ENCODE measurements at regions not wholly inside any gene's neighbourhood (a gene's known extent, or its start where the extent isn't known, plus 50 kb on each side); places are given as distances from the start of the nearest gene placed in this dataset.

DNA sequence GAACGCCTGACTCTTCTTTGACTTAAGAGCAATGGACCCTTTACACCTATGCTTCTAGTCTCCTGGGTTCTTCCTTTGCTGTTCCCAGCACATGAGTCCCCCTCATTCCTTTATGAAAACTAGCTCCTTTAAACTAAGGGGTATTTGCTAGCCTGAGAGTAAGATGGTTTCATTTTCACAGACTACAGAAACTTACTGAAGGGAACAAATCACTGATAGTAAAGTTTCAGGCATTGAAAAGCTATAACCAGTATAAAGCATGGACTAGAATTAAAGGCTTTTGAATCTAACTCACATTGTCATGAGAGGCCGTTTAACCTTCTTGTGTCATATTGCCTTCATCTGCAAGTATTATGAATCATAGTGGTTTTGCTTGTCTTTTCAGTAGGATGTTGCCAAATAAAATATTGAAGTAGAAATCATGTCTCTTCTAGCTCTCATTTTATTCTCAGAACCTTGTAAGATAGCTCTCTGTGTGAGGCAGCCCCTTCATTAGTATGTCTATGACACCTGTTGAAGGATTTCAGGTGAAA is 765.9 kb downstream of the NR2F2 start:
- H3K4me3 ChIP-seq = no peak overlapping the region
- no peaks in the 10 kb centered on the region for H4K20me1 ChIP-seq (ENCODE audit: insufficient read depth, poor library complexity, severe bottlenecking)
- TF ChIP-seq EZH2phosphoT487 (IDR thresholded peaks at IDR 0.05; ENCODE audit: low read depth, severe bottlenecking, unreplicated experiment) = no peak
- no peak for TF ChIP-seq EZH2 (IDR thresholded peaks at IDR 0.05; ENCODE audit: borderline replicate concordance)
- TF ChIP-seq, protein P1, sequence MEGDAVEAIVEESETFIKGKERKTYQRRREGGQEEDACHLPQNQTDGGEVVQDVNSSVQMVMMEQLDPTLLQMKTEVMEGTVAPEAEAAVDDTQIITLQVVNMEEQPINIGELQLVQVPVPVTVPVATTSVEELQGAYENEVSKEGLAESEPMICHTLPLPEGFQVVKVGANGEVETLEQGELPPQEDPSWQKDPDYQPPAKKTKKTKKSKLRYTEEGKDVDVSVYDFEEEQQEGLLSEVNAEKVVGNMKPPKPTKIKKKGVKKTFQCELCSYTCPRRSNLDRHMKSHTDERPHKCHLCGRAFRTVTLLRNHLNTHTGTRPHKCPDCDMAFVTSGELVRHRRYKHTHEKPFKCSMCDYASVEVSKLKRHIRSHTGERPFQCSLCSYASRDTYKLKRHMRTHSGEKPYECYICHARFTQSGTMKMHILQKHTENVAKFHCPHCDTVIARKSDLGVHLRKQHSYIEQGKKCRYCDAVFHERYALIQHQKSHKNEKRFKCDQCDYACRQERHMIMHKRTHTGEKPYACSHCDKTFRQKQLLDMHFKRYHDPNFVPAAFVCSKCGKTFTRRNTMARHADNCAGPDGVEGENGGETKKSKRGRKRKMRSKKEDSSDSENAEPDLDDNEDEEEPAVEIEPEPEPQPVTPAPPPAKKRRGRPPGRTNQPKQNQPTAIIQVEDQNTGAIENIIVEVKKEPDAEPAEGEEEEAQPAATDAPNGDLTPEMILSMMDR (IDR thresholded peaks at IDR 0.05; ENCODE audit: poor library complexity) = no peak
- DNase-seq (ENCODE audit: low spot score) = no peak
- H3K4me2 ChIP-seq = no peak overlapping the region
- 41% methylated on average over 2 of the region's 2 CpGs for WGBS (ENCODE audit: low lambda C conversion rate, missing lambda C conversion rate)
- no peaks in the 10 kb centered on the region for H3K9me3 ChIP-seq (ENCODE audit: low read depth)
- H3K9me2 ChIP-seq (replicated peaks; ENCODE audit: insufficient read depth) = no peaks in the 10 kb centered on the region
- H3K4me1 ChIP-seq (ENCODE audit: insufficient read depth) = no peaks in the 10 kb centered on the region
- H3K27me3 ChIP-seq = no peaks in the 10 kb centered on the region
- no peak overlapping the region for H3K27ac ChIP-seq
- H3K79me2 ChIP-seq = no peaks in the 10 kb centered on the region
- H2AFZ ChIP-seq = no peak overlapping the region
- H3K36me3 ChIP-seq (replicated peaks; ENCODE audit: insufficient read depth, low read depth) = no peaks in the 10 kb centered on the region

DNA sequence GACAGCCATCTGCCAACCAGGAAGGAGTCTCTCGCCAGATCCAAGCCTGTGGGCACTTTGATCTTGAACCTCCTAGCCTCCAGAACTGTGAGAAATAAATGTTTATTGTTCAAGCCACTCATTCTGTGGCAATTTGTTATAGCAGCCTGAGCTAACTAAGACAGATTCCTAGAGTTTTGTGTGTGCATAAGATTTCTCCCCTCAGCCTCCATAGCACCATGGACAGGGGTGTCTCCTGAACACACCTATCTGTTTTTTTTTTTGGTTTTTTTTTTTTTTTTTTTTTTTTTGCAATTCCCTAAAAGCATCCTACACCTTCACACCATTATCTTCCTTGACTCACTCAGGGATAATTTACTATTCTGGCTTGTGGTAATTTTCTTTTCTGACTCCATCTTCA is 768.5 kb downstream of the NR2F2 start:
- Histone ChIP-seq H3K36me3 (replicated peaks; ENCODE audit: insufficient read depth, low read depth) (no peaks in the 10 kb centered on the region), H3K79me2 (no peaks in the 10 kb centered on the region), H3K4me1 (ENCODE audit: insufficient read depth) (no peaks in the 10 kb centered on the region), H3K4me3 (no peak overlapping the region), H4K20me1 (ENCODE audit: insufficient read depth, poor library complexity, severe bottlenecking) (no peaks in the 10 kb centered on the region), H3K27ac (no peak overlapping the region), H3K9me2 (replicated peaks; ENCODE audit: insufficient read depth) (no peaks in the 10 kb centered on the region), H3K9me3 (ENCODE audit: low read depth) (no peaks in the 10 kb centered on the region), H3K4me2 (no peak overlapping the region), H3K27me3 (no peaks in the 10 kb centered on the region), H2AFZ (no peak overlapping the region)
- no peak for DNase-seq (ENCODE audit: low spot score)
- WGBS (ENCODE audit: low lambda C conversion rate, missing lambda C conversion rate) = 100% methylated on average over 1 of the region's 1 CpG
- TF ChIP-seq EZH2 (IDR thresholded peaks at IDR 0.05; ENCODE audit: borderline replicate concordance) (no peak), EZH2phosphoT487 (IDR thresholded peaks at IDR 0.05; ENCODE audit: low read depth, severe bottlenecking, unreplicated experiment) (no peak)
- TF ChIP-seq, protein P1 (IDR thresholded peaks at IDR 0.05; ENCODE audit: poor library complexity) = no peak

DNA sequence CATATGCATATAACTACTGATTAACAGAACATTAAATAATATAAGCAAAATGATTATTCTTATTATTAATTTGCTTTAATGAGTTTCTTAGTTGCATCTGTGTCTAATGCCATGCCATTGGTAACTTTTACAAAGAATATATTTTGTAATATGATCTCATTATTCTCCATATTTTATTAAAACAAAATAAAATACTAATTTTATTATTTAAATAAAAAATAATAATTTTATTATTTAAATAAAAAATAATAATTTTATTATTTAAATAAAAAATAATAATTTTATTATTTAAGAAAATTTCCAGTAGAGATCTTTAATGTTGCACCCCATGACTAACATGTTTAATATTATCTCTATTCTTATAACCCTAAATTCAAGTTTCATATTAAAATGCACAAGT is 771.1 kb downstream of the NR2F2 start:
- no peaks in the 10 kb centered on the region for H3K9me2 ChIP-seq (replicated peaks; ENCODE audit: insufficient read depth)
- no peaks in the 10 kb centered on the region for H3K36me3 ChIP-seq (replicated peaks; ENCODE audit: insufficient read depth, low read depth)
- H3K27me3 ChIP-seq = no peaks in the 10 kb centered on the region
- no peak overlapping the region for H3K4me2 ChIP-seq
- no peak overlapping the region for H3K4me3 ChIP-seq
- DNase-seq (ENCODE audit: low spot score) = no peak
- no peak overlapping the region for H2AFZ ChIP-seq
- no peaks in the 10 kb centered on the region for H3K4me1 ChIP-seq (ENCODE audit: insufficient read depth)
- no peaks in the 10 kb centered on the region for H4K20me1 ChIP-seq (ENCODE audit: insufficient read depth, poor library complexity, severe bottlenecking)
- no peaks in the 10 kb centered on the region for H3K9me3 ChIP-seq (ENCODE audit: low read depth)
- no peak overlapping the region for H3K27ac ChIP-seq
- no peaks in the 10 kb centered on the region for H3K79me2 ChIP-seq
- TF ChIP-seq, protein P1 (IDR thresholded peaks at IDR 0.05; ENCODE audit: poor library complexity) = no peak
